C4-2B (cell line): ENCODE measurements at regions not wholly inside any gene's neighbourhood (a gene's known extent, or its start where the extent isn't known, plus 50 kb on each side); places are given as distances from the start of the nearest gene placed in this dataset.

Experiments used
- H3K27ac ChIP-seq: fragments of 450-650 bp; 2 replicates; pipeline ENCODE4 v1.5.1; 2017
- ZFX ChIP-seq: fragments of 450-650 bp; IDR thresholded peaks from 2 replicates; pipeline ENCODE4 v1.6.1; 2017
- TF ChIP-seq, protein P1 (sequence below): fragments of 450-650 bp; conservative IDR thresholded peaks from 2 replicates; pipeline ENCODE4 v1.5.1; 2017; ENCODE audit warnings: mild to moderate bottlenecking

DNA sequence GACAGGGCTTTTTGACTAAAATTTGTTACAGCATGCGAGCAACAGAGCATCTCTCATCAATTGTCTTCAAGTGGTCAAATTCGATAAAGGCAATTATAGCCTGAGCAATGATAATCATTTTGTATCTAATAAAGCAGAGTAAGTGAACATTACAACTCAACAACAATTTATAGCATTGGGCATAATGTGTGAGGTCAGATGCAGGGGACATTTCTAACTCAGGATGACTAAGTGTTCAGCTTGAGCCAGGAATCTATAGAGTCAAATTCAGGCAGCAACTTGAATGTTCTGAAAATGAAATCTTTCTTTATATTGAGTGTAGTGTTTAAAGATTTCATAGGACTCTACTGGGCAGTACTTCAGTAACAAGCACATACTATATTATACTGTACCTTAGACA, 1226.0 kb downstream of the ZPLD1 start:
- TF ChIP-seq ZFX, result no peak
- TF ChIP-seq, protein P1, sequence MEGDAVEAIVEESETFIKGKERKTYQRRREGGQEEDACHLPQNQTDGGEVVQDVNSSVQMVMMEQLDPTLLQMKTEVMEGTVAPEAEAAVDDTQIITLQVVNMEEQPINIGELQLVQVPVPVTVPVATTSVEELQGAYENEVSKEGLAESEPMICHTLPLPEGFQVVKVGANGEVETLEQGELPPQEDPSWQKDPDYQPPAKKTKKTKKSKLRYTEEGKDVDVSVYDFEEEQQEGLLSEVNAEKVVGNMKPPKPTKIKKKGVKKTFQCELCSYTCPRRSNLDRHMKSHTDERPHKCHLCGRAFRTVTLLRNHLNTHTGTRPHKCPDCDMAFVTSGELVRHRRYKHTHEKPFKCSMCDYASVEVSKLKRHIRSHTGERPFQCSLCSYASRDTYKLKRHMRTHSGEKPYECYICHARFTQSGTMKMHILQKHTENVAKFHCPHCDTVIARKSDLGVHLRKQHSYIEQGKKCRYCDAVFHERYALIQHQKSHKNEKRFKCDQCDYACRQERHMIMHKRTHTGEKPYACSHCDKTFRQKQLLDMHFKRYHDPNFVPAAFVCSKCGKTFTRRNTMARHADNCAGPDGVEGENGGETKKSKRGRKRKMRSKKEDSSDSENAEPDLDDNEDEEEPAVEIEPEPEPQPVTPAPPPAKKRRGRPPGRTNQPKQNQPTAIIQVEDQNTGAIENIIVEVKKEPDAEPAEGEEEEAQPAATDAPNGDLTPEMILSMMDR, result no peak
- H3K27ac ChIP-seq, result no peak overlapping the region

DNA sequence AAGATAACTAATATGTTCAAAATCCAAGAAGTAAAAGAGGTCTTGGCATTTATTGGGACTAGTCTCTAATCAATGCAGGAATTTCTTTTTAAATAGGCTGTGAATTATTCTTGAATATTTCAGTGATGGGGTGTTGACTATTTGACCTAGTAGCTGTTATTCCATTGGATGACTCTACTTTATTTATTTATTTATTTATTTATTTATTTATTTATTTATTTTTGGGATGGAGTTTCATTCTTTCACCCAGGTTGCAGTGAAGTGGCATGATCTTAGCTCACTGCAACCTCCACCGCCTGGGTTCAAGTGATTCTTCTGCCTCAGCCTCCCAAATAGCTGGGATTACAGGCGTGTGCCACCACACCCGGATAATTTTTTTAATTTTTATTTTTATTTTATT, 1227.8 kb downstream of the ZPLD1 start:
- TF ChIP-seq, protein P1, result no peak
- no peak for TF ChIP-seq ZFX
- no peak overlapping the region for H3K27ac ChIP-seq

DNA sequence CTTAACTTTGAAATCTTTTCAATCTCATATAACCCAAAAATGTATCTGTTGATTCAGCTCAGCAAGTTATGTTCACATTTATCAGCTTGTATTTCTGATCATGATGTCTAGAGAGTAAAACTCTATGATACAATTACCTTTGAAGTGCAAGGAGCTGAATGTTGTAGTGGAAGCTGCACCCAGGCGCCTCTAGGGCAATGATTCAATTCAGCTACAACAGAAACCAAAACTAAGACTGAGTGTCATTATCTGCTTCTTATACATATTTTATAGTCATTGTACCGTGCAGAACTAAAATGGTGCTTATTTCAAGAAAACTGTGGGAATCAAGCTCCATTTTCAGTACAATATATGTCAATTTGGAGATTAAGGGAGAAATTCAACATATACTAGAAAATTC, 1237.5 kb downstream of the ZPLD1 start:
- TF ChIP-seq, protein P1, result no peak
- no peak for TF ChIP-seq ZFX
- H3K27ac ChIP-seq, result no peak overlapping the region

DNA sequence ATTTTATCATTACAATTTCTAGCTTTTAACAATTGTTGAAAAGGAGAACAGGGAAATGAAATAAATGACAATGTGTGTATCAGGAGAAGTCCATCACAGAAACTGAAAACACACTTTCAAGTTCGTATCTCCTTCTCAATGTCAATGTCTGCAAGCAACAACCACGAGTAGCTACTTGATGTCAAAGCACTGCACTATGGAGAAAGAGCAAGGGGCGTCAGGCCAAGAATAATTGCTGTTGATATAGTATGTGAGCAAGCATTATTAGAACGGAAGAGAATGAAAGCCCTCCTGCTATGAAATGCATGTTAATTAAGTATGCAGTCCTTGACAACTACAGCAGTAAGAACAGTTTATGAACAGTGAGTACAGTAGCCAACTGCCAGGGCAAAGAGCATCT, 1250.1 kb downstream of the ZPLD1 start:
- no peak for TF ChIP-seq ZFX
- TF ChIP-seq, protein P1, result no peak
- no peak overlapping the region for H3K27ac ChIP-seq

DNA sequence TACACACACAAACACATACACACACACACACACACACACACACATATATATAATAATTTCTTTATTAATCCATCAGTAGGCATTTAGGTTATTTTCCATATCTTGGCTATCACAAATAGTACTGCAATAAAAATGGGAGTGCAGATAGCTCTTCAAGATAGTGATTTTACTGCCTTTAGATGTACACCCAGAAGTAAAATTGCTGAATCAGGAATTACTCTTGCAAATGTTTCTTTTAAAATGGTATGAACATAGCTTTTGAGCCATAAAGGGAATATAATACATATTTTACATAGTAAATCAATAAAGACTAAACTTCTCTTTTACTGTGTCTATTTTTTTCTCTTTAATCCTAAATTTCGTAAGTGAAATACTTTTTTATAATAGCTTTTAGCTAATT, 1251.1 kb downstream of the ZPLD1 start:
- TF ChIP-seq ZFX, result no peak
- TF ChIP-seq, protein P1, result no peak

DNA sequence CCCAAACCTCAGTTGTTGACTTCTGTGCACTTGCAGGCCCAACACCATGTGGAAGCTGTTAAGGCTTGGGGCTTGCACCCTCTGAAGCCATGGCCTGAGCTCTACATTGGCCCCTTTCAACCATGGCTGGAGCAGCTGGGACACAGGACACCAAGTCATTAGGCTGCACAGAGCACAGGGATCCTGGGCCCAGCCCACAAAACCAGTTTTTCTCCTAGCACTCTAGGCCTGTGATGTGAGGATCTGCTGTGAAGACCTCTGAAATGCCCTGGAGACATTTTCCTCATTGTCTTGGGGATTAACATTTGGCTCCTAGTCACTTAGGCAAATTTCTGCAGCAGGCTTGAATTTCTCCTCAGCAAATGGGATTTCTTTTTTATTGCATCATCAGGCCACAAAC, 1255.7 kb downstream of the ZPLD1 start:
- no peak for TF ChIP-seq ZFX
- TF ChIP-seq, protein P1, result no peak
- H3K27ac ChIP-seq, result no peak overlapping the region

More for the DNA sequence above, 1251.1 kb downstream of the ZPLD1 start:
- H3K27ac ChIP-seq, result no peak overlapping the region

DNA sequence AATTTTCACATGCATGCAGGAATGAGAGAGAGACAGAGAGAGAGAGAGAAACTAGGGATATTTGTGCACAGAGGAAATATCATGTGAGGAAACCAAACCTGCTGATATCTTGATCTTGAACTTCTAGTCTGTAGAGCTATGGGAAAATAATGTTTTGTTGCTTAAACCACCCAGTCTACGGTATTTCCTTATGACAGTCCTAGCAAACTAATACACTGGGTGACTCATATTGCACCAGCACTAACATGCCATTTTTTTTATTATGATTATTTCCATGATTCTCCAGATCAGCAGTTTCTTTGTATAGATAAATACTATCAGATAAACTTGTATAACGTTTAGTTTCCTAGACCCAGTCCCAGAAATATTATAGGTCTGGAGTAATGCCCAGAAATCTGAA, 1259.0 kb downstream of the ZPLD1 start:
- H3K27ac ChIP-seq, result no peak overlapping the region
- TF ChIP-seq, protein P1, result no peak
- TF ChIP-seq ZFX, result no peak
